ENCODE measurements at regions not wholly inside any gene's neighbourhood (a gene's known extent, or its start where the extent isn't known, plus 50 kb on each side); places are given as distances from the start of the nearest gene placed in this dataset.

DNA sequence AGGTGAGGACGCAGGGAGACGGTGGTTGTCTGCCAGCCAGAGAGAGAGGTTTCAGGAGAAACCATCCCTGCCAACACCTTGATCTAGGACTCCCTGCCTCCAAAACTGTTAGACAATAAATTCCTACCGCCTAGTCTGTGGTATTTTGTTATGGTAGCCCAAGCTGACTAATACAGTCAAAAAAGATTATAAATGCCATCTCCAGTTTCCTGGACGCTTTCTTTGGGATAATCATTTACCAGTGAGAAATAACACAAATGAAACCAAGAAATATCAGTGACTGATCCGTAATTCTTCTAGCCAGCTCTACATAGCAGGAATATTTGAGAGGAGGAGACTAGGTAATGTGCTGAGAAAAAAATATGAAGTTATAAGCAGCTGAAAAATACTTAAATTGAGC lies 707.8 kb upstream of the LMCD1 start:
- intact Hi-C loops (cut with DNase I; ENCODE audit: low total_unique reads) (no loop called here), in situ Hi-C loops (cut with MboI; ENCODE audit: low pct_ligation_motif_present in 1 of 4, low pct_unique_long_range_greater_than_20kb in 1 of 4, low sequenced_read_pairs in 3 of 4) (no loop called here)
- no peak for DNase-seq
- 49 to 75% methylated on average over 3 to 5 of the region's 5 CpGs for WGBS, 2 donors (ENCODE audit: low coverage in 1 of 2)
- Histone ChIP-seq H3K9me3 (no peaks in the 10 kb centered on the region), H3K36me3 (no peaks in the 10 kb centered on the region), H3K4me1 (no peaks in the 10 kb centered on the region), H3K4me3 (no peak overlapping the region), H3K27ac (no peak overlapping the region), H3K27me3 (no peaks in the 10 kb centered on the region)
- TF ChIP-seq POLR2AphosphoS5 (IDR thresholded peaks at IDR 0.05) (no peak), EP300 (IDR thresholded peaks at IDR 0.05; ENCODE audit: low read depth) (no peak), POLR2A (IDR thresholded peaks at IDR 0.05) (no peak)
- TF ChIP-seq, protein P1, sequence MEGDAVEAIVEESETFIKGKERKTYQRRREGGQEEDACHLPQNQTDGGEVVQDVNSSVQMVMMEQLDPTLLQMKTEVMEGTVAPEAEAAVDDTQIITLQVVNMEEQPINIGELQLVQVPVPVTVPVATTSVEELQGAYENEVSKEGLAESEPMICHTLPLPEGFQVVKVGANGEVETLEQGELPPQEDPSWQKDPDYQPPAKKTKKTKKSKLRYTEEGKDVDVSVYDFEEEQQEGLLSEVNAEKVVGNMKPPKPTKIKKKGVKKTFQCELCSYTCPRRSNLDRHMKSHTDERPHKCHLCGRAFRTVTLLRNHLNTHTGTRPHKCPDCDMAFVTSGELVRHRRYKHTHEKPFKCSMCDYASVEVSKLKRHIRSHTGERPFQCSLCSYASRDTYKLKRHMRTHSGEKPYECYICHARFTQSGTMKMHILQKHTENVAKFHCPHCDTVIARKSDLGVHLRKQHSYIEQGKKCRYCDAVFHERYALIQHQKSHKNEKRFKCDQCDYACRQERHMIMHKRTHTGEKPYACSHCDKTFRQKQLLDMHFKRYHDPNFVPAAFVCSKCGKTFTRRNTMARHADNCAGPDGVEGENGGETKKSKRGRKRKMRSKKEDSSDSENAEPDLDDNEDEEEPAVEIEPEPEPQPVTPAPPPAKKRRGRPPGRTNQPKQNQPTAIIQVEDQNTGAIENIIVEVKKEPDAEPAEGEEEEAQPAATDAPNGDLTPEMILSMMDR (IDR thresholded peaks at IDR 0.05): no peak

DNA sequence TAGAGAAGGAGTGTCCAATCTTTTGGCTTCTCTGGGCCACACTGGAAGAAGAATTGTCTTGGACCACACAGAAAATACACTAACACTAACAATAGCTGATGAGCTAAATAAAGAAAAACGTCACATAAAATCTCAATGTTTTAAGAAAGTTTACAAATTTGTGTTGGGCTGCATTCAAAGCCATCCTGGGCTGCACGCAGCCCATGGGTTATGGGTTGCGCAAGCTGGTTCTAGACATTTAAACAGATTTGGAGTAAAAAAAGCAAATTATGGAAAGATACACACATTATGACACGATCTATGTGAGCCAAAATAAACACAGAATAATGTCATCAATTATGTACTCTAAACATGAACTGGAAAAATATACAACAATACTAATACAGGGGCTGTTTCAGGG lies 703.3 kb upstream of the LMCD1 start:
- DNase-seq: no peak
- H3K36me3 ChIP-seq: no peaks in the 10 kb centered on the region
- in situ Hi-C loops (cut with MboI; ENCODE audit: low pct_ligation_motif_present in 1 of 4, low pct_unique_long_range_greater_than_20kb in 1 of 4, low sequenced_read_pairs in 3 of 4): no loop called here
- WGBS, 2 donors (ENCODE audit: low coverage in 1 of 2): 37 to 49% methylated on average over 4 of the region's 4 CpGs
- H3K4me1 ChIP-seq: no peaks in the 10 kb centered on the region
- no peaks in the 10 kb centered on the region for H3K27me3 ChIP-seq
- no peaks in the 10 kb centered on the region for H3K9me3 ChIP-seq
- no peak for TF ChIP-seq EP300 (IDR thresholded peaks at IDR 0.05; ENCODE audit: low read depth)
- intact Hi-C loops (cut with DNase I; ENCODE audit: low total_unique reads): no loop called here
- H3K4me3 ChIP-seq: no peak overlapping the region
- no peak overlapping the region for H3K27ac ChIP-seq

DNA sequence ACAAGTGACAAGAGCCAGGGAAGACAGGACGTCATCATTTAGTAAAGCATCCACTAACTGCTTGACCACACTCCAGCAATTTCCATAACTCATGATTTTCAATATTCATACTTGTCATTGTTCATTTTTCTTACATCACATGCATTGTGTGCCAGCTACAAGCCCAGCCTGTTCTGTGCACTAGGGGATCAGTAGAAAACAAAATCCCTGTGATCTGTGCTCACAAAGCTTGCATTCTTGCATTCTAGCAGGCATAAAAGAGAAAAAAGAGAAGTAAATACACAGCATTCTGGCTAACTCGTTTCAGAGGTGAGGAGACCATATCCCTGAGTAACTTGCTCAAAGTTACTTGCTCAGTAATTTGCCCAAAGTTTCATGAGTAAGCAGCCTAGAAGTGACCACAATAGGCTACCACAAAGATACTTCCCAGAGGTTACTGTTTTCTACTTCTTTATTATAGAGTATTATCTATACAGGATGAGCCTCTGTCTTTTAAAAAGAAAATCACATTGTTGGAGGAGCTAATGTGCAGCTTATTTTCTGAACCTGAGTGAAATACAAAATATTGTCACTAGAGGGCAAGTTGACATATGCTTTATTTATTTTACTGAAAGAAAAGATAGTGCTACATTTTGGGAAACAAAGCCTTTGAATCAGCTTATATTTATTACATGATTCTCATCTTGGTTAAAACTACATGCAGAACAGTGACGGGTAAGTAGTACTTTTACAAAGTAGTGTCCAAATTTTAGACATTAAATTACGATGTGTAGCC lies 701.4 kb upstream of the LMCD1 start:
- in situ Hi-C loops (cut with MboI; ENCODE audit: low pct_ligation_motif_present in 1 of 4, low pct_unique_long_range_greater_than_20kb in 1 of 4, low sequenced_read_pairs in 3 of 4): no loop called here
- 53 to 59% methylated on average over 3 to 4 of the region's 4 CpGs for WGBS, 2 donors (ENCODE audit: low coverage in 1 of 2)
- TF ChIP-seq EP300 (IDR thresholded peaks at IDR 0.05; ENCODE audit: low read depth) (no peak), POLR2AphosphoS5 (IDR thresholded peaks at IDR 0.05) (no peak), POLR2A (IDR thresholded peaks at IDR 0.05) (no peak)
- TF ChIP-seq, protein P1 (IDR thresholded peaks at IDR 0.05): no peak

DNA sequence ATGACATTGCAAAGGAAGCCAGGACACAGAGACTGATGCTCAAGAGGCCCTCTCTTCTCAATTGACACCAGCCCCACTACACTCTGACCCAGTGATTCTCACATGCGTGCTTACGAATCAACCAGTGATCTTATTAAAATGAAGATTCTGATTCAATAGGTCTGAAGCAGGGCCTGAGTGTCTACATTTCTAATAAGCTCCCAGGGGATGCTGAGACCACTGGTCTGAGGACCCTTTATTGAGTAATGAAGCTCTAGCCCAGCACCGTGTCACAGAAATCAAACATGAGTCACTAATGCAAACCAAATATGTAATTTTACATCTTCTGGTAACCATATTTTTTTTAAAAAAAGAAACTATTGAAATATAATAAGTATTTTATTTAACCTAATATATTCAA lies 689.1 kb upstream of the LMCD1 start:
- TF ChIP-seq POLR2A (IDR thresholded peaks at IDR 0.05) (no peak), POLR2AphosphoS5 (IDR thresholded peaks at IDR 0.05) (no peak), EP300 (IDR thresholded peaks at IDR 0.05; ENCODE audit: low read depth) (no peak)
- TF ChIP-seq, protein P1 (IDR thresholded peaks at IDR 0.05): no peak
- intact Hi-C loops (cut with DNase I; ENCODE audit: low total_unique reads): no loop called here

More for the DNA sequence above, 701.4 kb upstream of the LMCD1 start:
- H3K4me1 ChIP-seq: no peaks in the 10 kb centered on the region
- intact Hi-C loops (cut with DNase I; ENCODE audit: low total_unique reads): no loop called here
- no peaks in the 10 kb centered on the region for H3K27me3 ChIP-seq
- no peaks in the 10 kb centered on the region for H3K36me3 ChIP-seq
- no peak overlapping the region for H3K4me3 ChIP-seq
- H3K9me3 ChIP-seq: no peaks in the 10 kb centered on the region
- no peak for DNase-seq
- H3K27ac ChIP-seq: no peak overlapping the region

DNA sequence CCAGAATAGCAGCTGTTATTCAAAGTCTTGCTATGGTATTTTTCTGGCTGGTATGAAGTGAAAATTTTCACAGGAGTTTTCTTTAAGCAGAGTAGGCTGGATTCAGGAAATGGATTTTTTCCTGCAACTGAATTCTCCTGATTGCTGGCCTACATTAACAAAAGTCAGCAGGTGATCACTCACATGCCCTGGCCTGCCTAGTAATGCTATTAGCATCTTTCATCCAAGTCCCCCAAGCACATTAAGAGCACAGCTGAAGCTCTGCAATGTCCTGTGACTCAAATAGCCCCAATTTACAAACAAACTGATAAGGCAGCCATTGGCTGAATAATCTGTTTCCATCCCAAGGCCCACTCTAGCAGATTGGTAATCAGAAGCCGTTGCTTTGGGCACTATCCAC lies 688.3 kb upstream of the LMCD1 start:
- in situ Hi-C loops (cut with MboI; ENCODE audit: low pct_ligation_motif_present in 1 of 4, low pct_unique_long_range_greater_than_20kb in 1 of 4, low sequenced_read_pairs in 3 of 4) (no loop called here), intact Hi-C loops (cut with DNase I; ENCODE audit: low total_unique reads) (no loop called here)
- 59% methylated on average over 1 of the region's 1 CpG; no CpG with 5 or more reads in 1 of the 2 donors for WGBS, 2 donors (ENCODE audit: low coverage in 1 of 2)

More for the DNA sequence above, 689.1 kb upstream of the LMCD1 start:
- H3K4me1 ChIP-seq: no peaks in the 10 kb centered on the region
- H3K27me3 ChIP-seq: no peaks in the 10 kb centered on the region
- no peak for DNase-seq
- in situ Hi-C loops (cut with MboI; ENCODE audit: low pct_ligation_motif_present in 1 of 4, low pct_unique_long_range_greater_than_20kb in 1 of 4, low sequenced_read_pairs in 3 of 4): no loop called here
- no peak overlapping the region for H3K4me3 ChIP-seq
- WGBS, 2 donors (ENCODE audit: low coverage in 1 of 2): 93 to 100% methylated on average over 1 to 3 of the region's 3 CpGs
- no peaks in the 10 kb centered on the region for H3K9me3 ChIP-seq
- H3K27ac ChIP-seq: no peak overlapping the region
- H3K36me3 ChIP-seq: no peaks in the 10 kb centered on the region

More for the DNA sequence above, 688.3 kb upstream of the LMCD1 start:
- H3K27me3 ChIP-seq: no peaks in the 10 kb centered on the region
- H3K4me3 ChIP-seq: no peak overlapping the region
- H3K4me1 ChIP-seq: no peaks in the 10 kb centered on the region
- no peaks in the 10 kb centered on the region for H3K36me3 ChIP-seq
- TF ChIP-seq POLR2AphosphoS5 (IDR thresholded peaks at IDR 0.05) (no peak), EP300 (IDR thresholded peaks at IDR 0.05; ENCODE audit: low read depth) (no peak), POLR2A (IDR thresholded peaks at IDR 0.05) (no peak)
- TF ChIP-seq, protein P1 (IDR thresholded peaks at IDR 0.05): no peak
- no peaks in the 10 kb centered on the region for H3K9me3 ChIP-seq
- H3K27ac ChIP-seq: no peak overlapping the region
- no peak for DNase-seq
